HCT116 (cell line): ENCODE measurements at regions not wholly inside any gene's neighbourhood (a gene's known extent, or its start where the extent isn't known, plus 50 kb on each side); places are given as distances from the start of the nearest gene placed in this dataset.

Source experiments
- ATAC-seq: fragments of 200-7000 bp; cut with Tn5 transposase; 2 replicates; pipeline ENCODE4 v1.9.1; 2020; ENCODE audit warnings: mild to moderate bottlenecking, moderate library complexity
- BruUV-seq: library from RNA; stranded (reverse); fragments of 400-500 nt; replicated peaks from 2 replicates; lab custom pipeline; 2021; lab: Mats Ljungman, UMichigan
- CTCF ChIA-PET: fragments of 300-600 bp; sonication (Branson Sonifier 250); formaldehyde crosslinking; loops from one replicate; lab custom pipeline; 2021; ENCODE audit warnings: antibody characterized with exemption; lab: Charles Lee
- POLR2A ChIA-PET: fragments of 300-600, 350-600 bp; sonication (Branson Sonifier 250); formaldehyde crosslinking; loops from one replicate; lab custom pipeline; 2021; ENCODE audit warnings: antibody characterized with exemption; lab: Charles Lee
- RAD21 ChIA-PET, 2 experiments: fragments of 300-600 bp; sonication (Branson Sonifier 250); formaldehyde crosslinking; loops; one replicate each; lab custom pipeline; 2023; ENCODE audit warnings: low total read pairs in 2 of 2; ENCODE audit not compliant: uncharacterized antibody in 2 of 2, unreplicated experiment in 2 of 2, low non-redundant PET in 1 of 2; lab: Charles Lee
- DNase-seq: peaks from one replicate; pipeline ENCODE4 v3.0.0-alpha.2; 2010; ENCODE audit warnings: low read depth, low spot score
- H2AFZ ChIP-seq: fragments of 200-600 bp; shearing (Covaris generic), sonication (generic); 2 replicates; pipeline ENCODE4 v1.6.1; 2017; ENCODE audit warnings: low read depth, mixed run types, mixed read lengths, antibody characterized with exemption, low read length; ENCODE audit not compliant: poor library complexity, severe bottlenecking
- H3K27ac ChIP-seq: 2 replicates; pipeline ENCODE4 v1.5.1; 2012; ENCODE audit warnings: low read depth, low read length
- H3K27me3 ChIP-seq: fragments of 200-600 bp; sonication (generic); 2 replicates; pipeline ENCODE4 v1.6.1; 2016; ENCODE audit warnings: mixed run types, low read length, mixed read lengths; ENCODE audit not compliant: insufficient read depth
- H3K36me3 ChIP-seq, 2 experiments: fragments of 200-500 bp in 1 of 2; fragments of 200-600 bp in 1 of 2; sonication (Bioruptor generic) in 1 of 2; sonication (generic) in 1 of 2; 2 replicates each; pipeline versions ENCODE4 v1.5.1 to v1.6.1; 2014 to 2016; ENCODE audit warnings: low read length in 2 of 2, inconsistent platforms in 1 of 2, mixed read lengths in 1 of 2, mixed run types in 1 of 2; ENCODE audit not compliant: insufficient read depth in 2 of 2, control insufficient read depth in 1 of 2
- H3K4me1 ChIP-seq, 2 experiments: fragments of 200-600 bp in 1 of 2; sonication (generic) in 1 of 2; 2 replicates each; pipeline versions ENCODE4 v1.5.1 to v1.6.1; 2012 to 2017; ENCODE audit warnings: low read length in 2 of 2, inconsistent platforms in 1 of 2, mild to moderate bottlenecking in 1 of 2, mixed read lengths in 1 of 2, mixed run types in 1 of 2, moderate library complexity in 1 of 2; ENCODE audit not compliant: insufficient read depth in 2 of 2, control insufficient read depth in 1 of 2
- H3K4me2 ChIP-seq: fragments of 200-600 bp; sonication (generic); 2 replicates; pipeline ENCODE4 v1.6.1; 2017; ENCODE audit warnings: mixed run types, low read length, mixed read lengths
- H3K4me3 ChIP-seq, 2 experiments: fragments of 200-600 bp in 1 of 2; sonication (generic) in 1 of 2; replicated peaks in 1 of 2; 2 replicates each; pipeline ENCODE4 v1.5.1; 2011 to 2016; ENCODE audit warnings: low read length in 2 of 2, control low read depth in 1 of 2, low read depth in 1 of 2, mild to moderate bottlenecking in 1 of 2, mixed read lengths in 1 of 2, mixed run types in 1 of 2
- H3K79me2 ChIP-seq: fragments of 200-600 bp; sonication (generic); 2 replicates; pipeline ENCODE4 v1.6.1; 2017; ENCODE audit warnings: mild to moderate bottlenecking, mixed run types, low read length, moderate library complexity, mixed read lengths; ENCODE audit not compliant: insufficient read depth
- H3K9ac ChIP-seq: fragments of 200-600 bp; sonication (generic); 2 replicates; pipeline ENCODE4 v1.6.1; 2016; ENCODE audit warnings: low read length, mixed read lengths
- H3K9me2 ChIP-seq: fragments of 200-600 bp; sonication (generic), shearing (Covaris generic); 2 replicates; pipeline ENCODE4 v1.6.1; 2017; ENCODE audit warnings: mixed run types, mild to moderate bottlenecking, moderate library complexity; ENCODE audit not compliant: insufficient read depth
- H3K9me3 ChIP-seq, 2 experiments: fragments of 200-500 bp in 1 of 2; fragments of 200-600 bp in 1 of 2; sonication (Bioruptor generic) in 1 of 2; sonication (generic) in 1 of 2; 2 replicates each; pipeline ENCODE4 v1.6.1; 2014 to 2017; ENCODE audit warnings: low read length in 2 of 2, mixed read lengths in 2 of 2, inconsistent platforms in 1 of 2, low read depth in 1 of 2, mild to moderate bottlenecking in 1 of 2, mixed run types in 1 of 2, moderate library complexity in 1 of 2; ENCODE audit not compliant: control insufficient read depth in 1 of 2, insufficient read depth in 1 of 2
- H4K20me1 ChIP-seq: fragments of 200-600 bp; sonication (generic), shearing (Covaris generic); 2 replicates; pipeline ENCODE4 v1.6.1; 2017; ENCODE audit warnings: mixed run types, mild to moderate bottlenecking, moderate library complexity; ENCODE audit not compliant: insufficient read depth
- ATF3 ChIP-seq: IDR thresholded peaks from 2 replicates; pipeline ENCODE4 v1.6.1; 2012
- CBX3 ChIP-seq: IDR thresholded peaks from 2 replicates; pipeline ENCODE4 v1.6.1; 2012; ENCODE audit warnings: low read depth
- CEBPB ChIP-seq: IDR thresholded peaks from 2 replicates; pipeline ENCODE4 v1.6.1; 2012; ENCODE audit warnings: low read depth
- CTCF ChIP-seq, 3 experiments: fragments of 200-600 bp in 1 of 3; sonication (generic) in 1 of 3; IDR thresholded peaks in 2 of 3; conservative IDR thresholded peaks in 1 of 3; 2 replicates each; pipeline ENCODE4 v1.5.1; 2012 to 2017; ENCODE audit warnings: low read depth in 2 of 3, low read length in 2 of 3, antibody characterized with exemption in 1 of 3, borderline replicate concordance in 1 of 3, control low read depth in 1 of 3, mild to moderate bottlenecking in 1 of 3, mixed read lengths in 1 of 3, mixed run types in 1 of 3, moderate library complexity in 1 of 3; ENCODE audit not compliant: insufficient read depth in 1 of 3
- EZH2 ChIP-seq: fragments of 200-600 bp; sonication (generic); IDR thresholded peaks from 2 replicates; pipeline ENCODE4 v1.6.1; 2017; ENCODE audit warnings: antibody characterized with exemption, mixed run types
- FOSL1 ChIP-seq: IDR thresholded peaks from 2 replicates; pipeline ENCODE4 v1.6.1; 2012; ENCODE audit warnings: low read depth
- JUND ChIP-seq: IDR thresholded peaks from 2 replicates; pipeline ENCODE4 v1.6.1; 2012
- MAX ChIP-seq: IDR thresholded peaks from 2 replicates; pipeline ENCODE4 v1.6.1; 2012
- POLR2A ChIP-seq: IDR thresholded peaks from 2 replicates; pipeline ENCODE4 v1.7.0; 2011; ENCODE audit warnings: borderline replicate concordance; ENCODE audit not compliant: insufficient read depth, insufficient read length; ENCODE audit errors: extremely low read depth
- POLR2AphosphoS5 ChIP-seq: IDR thresholded peaks from 2 replicates; pipeline ENCODE4 v1.6.1; 2011; ENCODE audit warnings: mild to moderate bottlenecking, low read depth, low read length, moderate library complexity
- REST ChIP-seq: IDR thresholded peaks from 2 replicates; pipeline ENCODE4 v1.6.1; 2012; ENCODE audit warnings: low read depth
- SIN3A ChIP-seq: IDR thresholded peaks from 2 replicates; pipeline ENCODE4 v1.6.1; 2012; ENCODE audit warnings: low read depth
- ZBTB33 ChIP-seq: IDR thresholded peaks from 2 replicates; pipeline ENCODE4 v1.6.1; 2011; ENCODE audit warnings: mild to moderate bottlenecking, low read length, moderate library complexity; ENCODE audit not compliant: insufficient replicate concordance; ENCODE audit errors: extremely low read depth
- ZFX ChIP-seq: fragments of 450-650 bp; IDR thresholded peaks from 2 replicates; pipeline ENCODE4 v1.6.1; 2017
- ZNF274 ChIP-seq: fragments of 200-500 bp; sonication (Bioruptor generic); IDR thresholded peaks from 2 replicates; pipeline ENCODE4 v1.6.1; 2014; ENCODE audit warnings: mild to moderate bottlenecking, low read depth, low read length, inconsistent platforms
- intact Hi-C: fragments of 100-400 bp; cut with micrococcal nuclease; formaldehyde crosslinking; loops from 2 replicates; pipeline ENCODE4 v1.10.0; 2022

- no peak overlapping the region for H3K27ac ChIP-seq
- H3K4me1 ChIP-seq = no peaks in the 10 kb centered on the region
- BruUV-seq = no TSS peak
- no peaks in the 10 kb centered on the region for H3K79me2 ChIP-seq
- DNase-seq (no peak), ATAC-seq (no peak)
- no peak overlapping the region for H3K4me3 ChIP-seq
- no peaks in the 10 kb centered on the region for H4K20me1 ChIP-seq
- H3K9me3 ChIP-seq = no peaks in the 10 kb centered on the region
- ChIA-PET RAD21 (no interaction called here), CTCF (no interaction called here), POLR2A (no interaction called here)
- H3K9me2 ChIP-seq = no peaks in the 10 kb centered on the region
- H3K36me3 ChIP-seq = no peaks in the 10 kb centered on the region
- intact Hi-C loops = no loop called here
- H3K9ac ChIP-seq = no peak overlapping the region
- H3K27me3 ChIP-seq = no peaks in the 10 kb centered on the region
- H2AFZ ChIP-seq = no peak overlapping the region
- H3K4me2 ChIP-seq = no peak overlapping the region
- TF ChIP-seq POLR2AphosphoS5 (no peak), REST (no peak), CBX3 (no peak), MAX (no peak), FOSL1 (no peak), CTCF (IDR thresholded peaks at IDR 0.05 in 2 of 3, conservative IDR thresholded peaks at IDR 0.05 in 1 of 3; ENCODE audit: borderline replicate concordance in 1 of 3, insufficient read depth in 1 of 3, low read depth in 2 of 3, low read length in 2 of 3) (no peak), CEBPB (no peak), ZNF274 (no peak), ATF3 (no peak), EZH2 (no peak), SIN3A (no peak), JUND (no peak), ZBTB33 (no peak), POLR2A (no peak), ZFX (no peak)
- TF ChIP-seq, all 23 proteins: peak for 0
Observed at GRCh38 chr3:127077505-127078064, 94.7 kb downstream of the PLXNA1 start.
